AG20443 (cell line): ENCODE measurements at regions not wholly inside any gene's neighbourhood (a gene's known extent, or its start where the extent isn't known, plus 50 kb on each side); places are given as distances from the start of the nearest gene placed in this dataset.
"Not testable (repeated sequence)": the region's sequence is repeated elsewhere in the genome, so short reads cannot be mapped to it uniquely, and the experiment has no call there.

ENCODE experiments used
- DNase-seq: peaks from one replicate; pipeline ENCODE4 v3.0.0; 2012; ENCODE audit warnings: low spot score, mixed read lengths

DNA sequence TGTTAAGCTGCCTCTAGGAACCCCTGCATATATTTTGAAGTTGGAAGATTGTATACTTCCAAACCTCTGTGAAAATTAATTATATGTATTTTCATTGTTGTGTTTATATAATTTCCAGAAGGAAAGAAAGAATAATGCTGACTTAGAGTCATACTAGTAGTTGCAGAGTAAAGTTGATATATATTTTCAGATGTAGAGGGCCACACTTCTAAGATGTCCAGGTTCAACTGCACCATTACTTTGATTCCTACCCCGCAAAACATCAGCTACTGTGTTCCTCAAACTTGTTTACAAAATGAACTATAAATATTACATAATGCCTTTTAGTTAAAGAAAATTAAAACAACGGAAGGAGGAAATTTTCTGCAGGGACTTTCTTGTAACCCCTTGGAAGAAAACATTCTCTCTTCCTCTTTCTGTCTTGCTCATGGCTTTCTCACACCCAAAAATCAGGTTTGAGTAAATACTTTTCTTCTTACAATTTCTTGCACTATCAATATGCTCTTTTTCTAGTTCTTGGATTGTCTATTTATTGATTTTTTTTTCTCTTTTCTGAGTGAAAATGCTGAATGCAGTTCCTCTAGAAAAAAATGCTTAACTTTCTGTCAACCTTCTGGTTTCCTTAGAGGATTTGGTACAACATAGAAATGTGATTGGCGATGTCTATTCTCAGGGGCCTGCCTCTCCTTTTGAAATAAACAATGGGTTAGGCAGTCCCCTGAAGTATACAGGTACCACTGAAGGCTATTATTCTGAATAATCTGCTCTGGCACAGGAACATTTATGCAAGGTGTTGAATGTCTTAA lies 867.8 kb downstream of the TTLL7 start:
- no peak for DNase-seq

DNA sequence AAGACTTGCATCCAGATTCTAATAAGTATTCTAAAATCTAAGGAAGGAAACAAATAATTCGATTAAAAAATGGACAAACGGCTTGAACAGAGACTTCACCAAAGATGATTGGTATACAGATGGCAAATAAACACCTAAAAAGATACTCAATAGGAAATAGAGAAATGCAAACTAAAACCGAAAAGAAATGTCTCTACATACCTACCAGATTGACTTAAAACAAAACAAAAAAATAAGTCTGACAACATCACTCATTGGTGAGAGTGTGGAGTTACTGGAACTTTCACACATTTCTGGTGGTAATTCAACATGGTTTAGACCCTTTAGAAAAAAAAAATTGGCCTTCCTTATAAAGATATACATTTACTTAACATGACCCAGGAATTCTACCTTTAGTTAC lies 869.8 kb downstream of the TTLL7 start:
- no peak for DNase-seq

DNA sequence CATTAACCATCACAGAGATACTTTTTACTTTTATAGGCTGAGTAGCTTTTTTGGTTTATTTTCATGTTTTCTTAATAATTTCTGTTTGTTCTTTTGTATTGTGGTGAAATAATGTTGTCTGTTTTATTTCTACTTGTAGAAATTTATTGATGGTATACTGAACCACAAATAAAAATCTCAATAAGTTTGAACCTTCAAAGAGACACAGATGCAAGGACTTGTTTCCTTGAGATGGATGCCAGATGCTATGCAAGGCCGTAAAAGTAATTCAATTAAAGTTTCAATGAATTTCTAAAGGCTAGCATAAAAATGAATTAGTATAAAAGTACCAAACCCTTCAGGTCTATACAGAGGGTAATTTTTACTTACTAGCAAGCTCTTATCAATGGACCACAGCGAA lies 873.5 kb downstream of the TTLL7 start:
- no peak for DNase-seq

DNA sequence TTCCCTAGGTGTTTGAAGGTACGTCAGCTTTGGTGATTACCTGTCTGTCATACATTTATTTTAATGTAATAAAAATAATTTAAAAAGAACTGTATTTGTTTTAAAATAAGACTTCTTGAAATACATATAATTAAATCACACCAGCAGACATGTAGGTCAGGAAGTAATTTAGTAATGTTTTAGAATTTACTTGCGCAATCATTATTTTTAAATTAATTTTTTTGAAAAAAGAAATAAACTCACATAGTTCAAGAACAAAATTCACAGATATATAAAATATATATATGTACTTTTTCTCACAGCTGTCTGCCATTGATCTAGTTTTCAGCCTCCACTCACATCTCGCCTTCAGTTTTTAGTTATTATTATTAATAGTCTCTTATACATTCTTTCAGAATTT lies 875.9 kb downstream of the TTLL7 start:
- DNase-seq = no peak

DNA sequence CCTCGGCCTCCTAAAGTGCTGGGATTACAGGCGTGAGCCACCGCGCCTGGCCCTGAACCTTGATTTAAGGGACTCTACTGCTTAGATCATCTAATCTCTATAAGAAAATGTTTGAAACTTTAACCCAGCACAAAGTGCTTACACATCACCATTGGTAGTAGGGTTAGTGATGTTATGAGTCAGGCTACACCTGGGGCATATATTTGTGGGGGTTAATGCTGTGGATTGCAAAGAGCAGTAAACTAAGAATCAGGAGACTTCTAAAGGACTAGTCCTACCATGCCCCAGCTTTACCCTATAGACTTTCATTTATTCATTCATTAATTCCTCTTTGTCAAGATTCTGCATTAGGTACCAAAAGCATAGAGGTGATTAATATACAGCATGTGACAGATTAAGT lies 880.5 kb downstream of the TTLL7 start:
- no peak for DNase-seq

DNA sequence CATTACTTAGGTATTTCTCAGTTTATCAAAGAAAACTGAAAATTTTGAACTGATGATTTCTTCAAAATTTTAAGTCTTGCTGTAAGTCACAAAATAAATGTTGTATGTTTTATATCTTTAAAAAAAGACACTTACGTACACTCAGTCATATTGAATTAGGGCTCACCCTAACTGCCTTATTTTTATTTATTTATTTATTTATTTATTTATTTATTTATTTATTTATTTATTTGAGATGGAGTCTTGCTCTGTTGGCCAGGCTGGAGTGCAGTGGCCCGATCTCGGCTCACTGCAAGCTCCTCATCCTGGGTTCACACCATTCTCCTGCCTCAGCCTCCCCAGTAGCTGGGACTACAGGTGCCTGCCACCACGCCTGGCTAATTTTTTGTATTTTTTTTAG lies 881.9 kb downstream of the TTLL7 start:
- DNase-seq = not testable (repeated sequence)

DNA sequence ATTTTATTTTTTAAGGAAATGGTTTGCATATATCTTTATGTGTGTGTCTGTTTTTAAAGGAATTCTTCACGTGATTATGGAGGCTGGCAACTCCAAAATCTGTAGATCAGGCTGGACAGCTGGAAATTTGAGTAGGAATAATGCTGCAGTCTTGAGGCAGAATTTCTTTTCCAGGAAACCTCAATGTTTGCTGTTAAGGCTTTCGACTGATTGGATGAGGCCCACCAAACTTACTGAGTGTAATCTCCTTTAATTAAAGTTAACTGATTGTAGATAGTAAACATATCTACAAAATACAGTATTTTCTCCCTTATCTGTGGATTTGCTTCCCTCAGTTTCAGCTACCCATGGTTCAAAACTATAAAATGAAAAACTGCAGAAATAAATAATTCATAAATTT lies 883.1 kb downstream of the TTLL7 start:
- no peak for DNase-seq

DNA sequence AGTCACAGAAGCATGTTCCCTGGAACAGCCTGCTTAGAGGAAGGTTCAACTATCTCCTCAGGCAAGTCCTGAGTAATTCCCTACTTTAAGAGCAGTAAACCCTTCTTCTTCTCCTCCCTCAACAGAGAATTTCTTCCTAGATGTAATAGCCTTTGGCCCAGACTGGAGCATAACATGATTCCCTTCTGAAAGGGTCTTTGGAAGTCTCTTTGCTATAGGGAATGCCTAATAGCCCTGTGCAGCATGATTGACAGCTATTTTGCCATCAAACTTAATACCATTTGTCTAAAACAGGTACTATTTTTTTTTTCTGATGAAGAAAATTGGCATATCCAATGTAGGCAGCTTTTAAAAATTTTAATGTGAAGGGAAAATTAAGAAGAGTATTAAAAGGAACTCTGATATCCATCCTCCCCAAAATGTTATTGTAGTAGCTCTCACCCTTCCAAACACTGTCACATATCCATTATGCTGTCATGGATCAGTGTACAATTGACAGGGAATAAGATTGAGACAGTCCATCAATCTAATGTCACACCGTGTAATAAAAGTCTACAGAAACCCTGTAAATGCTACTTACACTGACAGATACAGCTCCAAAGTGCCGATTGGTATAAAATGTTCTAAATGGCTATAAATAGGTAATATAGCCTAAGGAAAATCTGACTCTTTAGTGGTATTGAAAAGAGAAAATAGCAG lies 884.6 kb downstream of the TTLL7 start:
- DNase-seq = no peak

DNA sequence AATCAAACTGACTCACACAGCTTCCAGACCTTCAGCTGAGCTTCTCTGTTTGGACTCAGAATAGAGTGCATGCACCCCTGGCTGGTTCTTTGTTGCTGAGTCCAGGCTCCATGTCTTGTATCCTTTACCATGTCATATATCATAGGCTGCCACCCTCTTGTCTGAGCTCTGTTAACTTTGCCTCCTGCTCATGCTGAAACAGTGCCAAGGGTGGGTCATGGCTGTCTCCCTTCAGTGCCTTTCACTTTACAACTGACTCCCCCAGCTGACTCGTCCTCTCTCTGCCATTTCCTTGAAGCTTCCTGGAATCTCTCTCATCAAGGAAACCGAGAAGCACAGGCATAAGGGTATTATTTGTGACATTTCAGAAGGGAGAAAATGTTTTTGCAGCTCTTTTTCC lies 885.3 kb downstream of the TTLL7 start:
- DNase-seq = no peak

DNA sequence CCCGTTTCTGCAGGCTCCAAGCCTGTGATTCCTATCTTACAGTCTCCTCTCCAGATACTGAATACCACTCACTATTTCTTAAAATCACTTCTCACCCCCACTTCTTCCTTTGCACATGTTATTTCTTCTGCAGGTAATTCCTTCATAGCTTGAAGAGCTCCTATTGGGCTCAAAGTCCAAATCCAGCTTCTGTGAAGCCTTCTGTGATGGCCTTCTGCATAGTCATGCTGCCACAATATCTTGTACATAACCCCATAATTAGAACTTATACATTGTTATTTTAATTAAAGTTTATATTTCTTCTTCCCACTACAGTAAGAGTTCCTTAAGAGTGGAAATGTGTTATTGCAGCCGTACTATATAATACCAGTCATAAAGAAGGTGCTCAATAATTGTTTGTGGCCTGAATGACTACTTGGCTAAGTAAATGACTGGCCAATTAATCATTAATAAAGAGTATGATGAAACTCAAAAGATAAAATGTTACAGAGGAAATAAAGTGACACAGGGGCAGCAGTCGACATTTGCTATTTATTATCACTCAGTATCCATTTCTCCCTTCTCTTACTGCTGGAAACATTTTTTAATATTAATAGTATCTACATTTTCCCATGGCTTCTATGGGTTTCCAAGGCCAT lies 886.6 kb downstream of the TTLL7 start:
- DNase-seq = no peak

DNA sequence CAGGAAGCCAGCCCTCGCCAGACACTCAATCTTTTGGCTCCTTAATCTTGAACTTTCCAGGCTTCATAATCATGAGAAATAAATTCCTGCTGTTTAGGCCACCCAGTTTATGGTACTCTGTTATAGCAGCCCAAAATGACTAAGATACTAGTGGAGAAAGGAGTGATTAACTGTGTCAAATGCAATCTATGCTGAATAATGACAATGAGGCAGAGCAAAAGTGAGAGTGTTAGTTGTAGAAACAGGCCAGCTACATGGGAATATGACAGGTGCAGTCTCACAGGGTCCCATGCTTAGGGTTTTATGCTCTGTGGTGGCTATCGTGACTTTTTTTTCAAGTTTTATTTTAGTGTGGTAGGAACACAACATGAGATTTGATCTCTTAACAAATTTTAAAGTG lies 888.8 kb downstream of the TTLL7 start:
- DNase-seq = no peak

DNA sequence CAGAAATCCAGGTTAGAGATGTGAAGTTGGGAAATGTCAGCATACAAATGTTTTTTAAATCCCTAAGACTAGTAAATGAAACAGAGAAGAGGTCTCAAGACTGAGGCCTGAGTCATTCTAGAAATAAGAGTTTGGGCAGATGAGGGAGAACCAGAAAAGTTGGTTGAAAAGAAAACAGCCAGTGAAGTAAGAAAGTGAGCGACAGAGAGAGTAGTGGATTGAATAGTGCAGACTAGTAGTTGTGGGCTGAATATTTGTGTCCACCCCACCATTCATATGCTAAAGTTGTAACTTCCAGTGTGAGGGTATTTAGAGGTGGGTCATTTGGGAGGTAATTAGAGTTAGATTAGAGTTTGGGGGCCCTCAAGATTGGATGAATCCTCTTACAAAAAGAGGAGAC lies 889.2 kb downstream of the TTLL7 start:
- no peak for DNase-seq

DNA sequence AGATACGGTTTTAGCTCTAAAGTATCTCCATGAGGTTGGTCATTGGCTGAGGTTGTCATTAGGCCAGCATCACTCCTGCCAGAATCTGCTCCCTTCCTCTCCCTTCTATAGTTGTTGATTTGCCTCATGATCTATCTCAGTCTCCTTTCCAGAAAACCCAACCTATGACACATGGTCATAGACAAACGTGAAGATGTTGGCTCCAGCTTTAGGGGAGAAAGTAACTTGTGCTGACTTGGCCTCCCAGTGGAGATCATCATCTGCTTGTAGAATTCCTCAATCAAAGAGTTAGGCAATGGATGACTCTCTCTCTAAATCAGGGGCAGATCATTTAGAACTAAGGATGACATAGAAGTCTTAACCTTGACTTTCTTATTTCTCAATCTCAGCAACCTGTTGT lies 894.4 kb downstream of the TTLL7 start:
- no peak for DNase-seq

DNA sequence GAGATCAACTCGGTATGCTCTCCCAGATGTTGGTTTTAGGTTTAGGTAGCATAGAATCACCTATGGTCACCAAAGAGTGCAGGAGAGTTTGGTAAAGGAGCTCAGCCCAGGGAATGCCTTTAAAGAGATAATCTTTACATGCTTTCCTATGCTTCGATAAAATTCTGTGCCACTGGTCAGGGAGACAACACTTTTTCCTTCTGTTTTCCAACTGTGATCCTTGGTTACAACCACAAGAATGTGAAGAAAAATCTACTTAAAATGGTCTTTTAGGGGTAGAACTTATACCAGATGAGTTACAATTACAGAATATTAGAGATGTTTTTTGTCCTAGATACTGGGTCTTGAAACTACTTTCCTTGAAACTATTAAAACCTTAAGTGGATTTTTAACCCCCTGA lies 895.6 kb downstream of the TTLL7 start:
- peak; percentile 19 for DNase-seq

DNA sequence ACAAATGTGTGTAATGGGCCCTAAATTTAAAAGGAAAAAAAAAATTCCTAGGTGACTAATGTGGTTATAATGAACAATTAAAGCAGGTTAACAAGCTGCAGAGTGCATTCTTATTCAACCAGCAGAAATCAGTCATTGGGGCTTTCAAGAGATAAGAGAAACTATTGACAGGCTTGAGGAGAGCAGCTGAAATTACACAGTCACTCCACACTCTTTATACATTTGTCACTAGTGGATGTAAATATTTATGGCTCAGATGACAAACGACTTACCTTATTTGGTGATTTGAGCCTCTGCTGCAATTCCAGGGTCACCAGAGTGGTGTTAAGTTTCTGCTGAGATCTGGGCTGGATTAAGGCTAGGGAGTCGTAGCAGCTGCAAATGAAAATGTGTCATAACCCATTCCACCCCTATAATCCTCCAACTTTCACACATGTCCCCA lies 896.3 kb downstream of the TTLL7 start:
- DNase-seq = peak; percentile 47

DNA sequence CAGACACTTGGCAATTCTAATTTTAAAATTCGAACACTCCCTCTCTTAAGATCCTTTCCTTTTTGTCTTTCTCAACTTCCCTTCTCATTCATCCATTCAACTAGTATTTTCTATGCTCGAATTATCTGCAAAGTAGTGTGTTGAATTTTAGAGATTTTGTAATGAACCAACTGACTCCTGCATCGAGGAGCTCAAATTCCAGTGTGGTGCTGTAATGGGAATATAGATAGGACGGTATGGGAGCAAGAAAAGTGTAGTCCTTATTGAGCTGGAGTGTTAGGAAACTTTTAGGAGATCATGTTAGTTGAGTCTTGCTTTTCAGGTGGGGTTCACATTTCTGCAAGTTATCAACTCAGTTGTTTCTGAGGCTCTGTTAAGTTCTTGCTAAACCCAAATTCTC lies 897.5 kb downstream of the TTLL7 start:
- no peak for DNase-seq

DNA sequence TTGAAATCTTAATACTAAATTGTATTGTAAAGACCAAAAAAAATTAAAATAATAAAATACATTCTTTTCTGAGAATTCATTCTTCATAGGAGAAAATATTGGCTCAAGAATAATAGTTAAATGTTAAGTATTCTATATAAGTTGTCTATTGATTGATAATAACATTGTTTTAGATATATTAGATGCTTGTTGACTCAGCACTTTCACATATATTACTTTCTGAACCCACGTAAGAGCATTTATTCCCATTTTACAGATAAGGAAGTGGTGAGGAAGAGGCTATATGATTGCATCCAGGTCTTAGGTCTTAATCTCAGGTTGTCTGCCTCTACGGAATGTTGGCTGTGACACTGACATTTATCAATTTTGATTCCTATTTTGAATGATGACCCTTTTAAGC lies 898.8 kb downstream of the TTLL7 start:
- no peak for DNase-seq

DNA sequence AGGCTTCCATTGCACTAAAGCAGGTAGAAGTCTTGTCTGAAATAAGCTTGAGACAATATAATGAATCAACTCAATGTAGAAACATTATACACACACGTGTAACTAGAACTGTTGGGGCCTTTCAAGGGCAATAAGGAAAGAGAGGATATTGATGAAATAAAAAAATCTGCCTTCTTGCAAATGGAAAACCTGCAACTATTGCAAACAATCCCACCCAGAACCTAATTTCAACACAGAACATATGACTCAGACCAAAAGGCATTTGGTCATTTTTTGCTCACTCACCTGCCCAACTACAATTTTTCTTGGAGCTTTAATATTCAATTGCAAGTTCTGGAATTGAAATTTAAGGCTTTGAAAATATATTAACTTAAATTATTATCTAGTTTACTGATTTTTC lies 900.1 kb downstream of the TTLL7 start:
- DNase-seq = no peak

DNA sequence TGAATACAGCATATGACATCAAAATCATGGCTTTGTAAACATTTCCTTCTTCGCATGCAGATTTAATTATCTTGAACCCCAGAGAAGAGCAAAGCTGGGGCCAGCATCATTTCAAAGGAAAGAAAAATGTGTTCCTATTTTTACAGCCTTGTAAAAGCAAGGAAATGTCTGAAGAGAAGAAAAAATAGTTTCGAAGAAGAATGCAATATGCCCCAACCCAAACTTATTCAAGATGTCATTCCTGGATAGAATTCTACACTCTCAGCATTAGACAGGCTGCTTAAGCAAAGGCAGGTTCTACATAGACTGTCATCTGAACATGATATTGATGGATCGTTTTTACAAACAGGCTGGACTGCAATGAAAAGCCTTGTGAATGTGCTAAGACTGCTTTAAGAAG lies 900.8 kb downstream of the TTLL7 start:
- no peak for DNase-seq

DNA sequence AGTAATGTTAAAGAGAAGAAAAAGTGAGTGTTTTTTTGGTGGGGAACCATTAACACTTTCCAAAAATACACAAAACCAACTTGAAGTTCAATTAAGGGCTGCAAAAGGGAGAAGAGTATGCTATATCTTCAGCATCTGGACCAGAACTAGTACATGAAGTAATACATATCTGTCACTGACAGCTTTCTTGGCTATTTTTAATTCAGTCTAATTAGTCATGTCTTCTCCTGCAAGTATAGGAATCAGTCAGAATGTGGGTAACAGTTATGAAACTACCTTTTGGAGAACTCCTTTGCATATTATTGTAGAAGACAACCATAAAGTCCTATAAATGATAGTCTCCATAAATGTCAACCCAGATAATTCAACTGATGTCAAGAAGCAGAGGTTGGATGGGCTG lies 901.2 kb downstream of the TTLL7 start:
- DNase-seq = no peak

DNA sequence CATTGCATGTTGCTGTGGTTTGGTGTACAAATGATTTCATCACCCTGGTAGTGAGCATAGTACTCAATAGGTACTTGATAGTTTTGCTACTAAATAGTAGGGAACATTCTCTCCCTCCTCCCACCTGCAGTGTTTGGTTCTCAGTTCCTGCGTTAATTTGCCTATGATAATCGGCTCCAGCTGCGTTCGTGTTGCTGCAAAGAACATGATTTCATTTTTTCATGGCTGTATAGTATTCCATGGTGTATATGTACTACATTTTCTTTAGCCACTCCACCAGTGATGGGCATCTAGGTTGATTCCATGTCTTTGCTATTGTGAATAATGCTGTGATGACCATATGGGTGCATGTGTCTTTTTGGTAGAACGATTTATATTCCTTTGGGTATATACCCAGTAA lies 903.4 kb downstream of the TTLL7 start:
- no peak for DNase-seq

DNA sequence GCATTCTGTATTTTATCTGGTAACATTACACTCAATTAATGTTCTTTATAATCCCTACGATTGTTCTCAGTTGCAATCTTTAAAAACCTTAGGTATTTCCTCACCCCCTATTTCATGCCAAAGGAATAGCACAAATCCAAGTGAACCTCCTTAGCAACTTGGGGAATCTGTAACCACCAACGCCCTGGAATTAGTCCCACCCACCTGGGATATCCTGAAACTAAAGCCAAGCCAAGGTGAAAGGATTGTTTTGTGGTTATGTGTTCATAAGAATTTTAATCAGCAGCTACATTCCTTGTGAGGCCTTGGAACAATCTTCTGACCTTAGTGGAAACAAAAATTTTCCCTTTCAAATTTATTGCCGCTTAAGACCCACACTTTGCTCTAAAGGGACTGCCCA lies 908.7 kb downstream of the TTLL7 start:
- DNase-seq = no peak

DNA sequence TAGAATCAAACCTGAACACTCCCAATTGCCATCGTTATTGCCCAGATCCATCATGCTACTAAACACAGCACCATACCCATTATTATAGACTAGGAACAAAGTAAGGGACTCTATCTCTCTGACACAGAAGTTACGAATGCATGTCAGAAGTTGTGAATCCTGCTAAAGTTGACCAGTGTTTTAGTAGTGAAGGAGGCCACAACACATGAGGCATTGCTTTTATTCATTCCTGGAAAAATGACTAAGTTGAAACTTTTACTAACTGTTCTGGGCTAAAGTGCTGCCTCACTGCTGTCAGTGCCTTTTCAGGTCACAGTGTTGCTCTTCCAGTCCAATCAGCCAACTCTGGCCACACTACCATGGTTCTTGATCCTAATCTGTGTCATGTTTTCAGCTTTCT lies 911.1 kb downstream of the TTLL7 start:
- DNase-seq = no peak
